NCI-H1417 (cell line): ENCODE measurements at regions not wholly inside any gene's neighbourhood (a gene's known extent, or its start where the extent isn't known, plus 50 kb on each side); places are given as distances from the start of the nearest gene placed in this dataset.

Experiments used
- DNase-seq, 3 experiments: peaks; one replicate each; lab custom pipeline; 2025; lab: John Stamatoyannopoulos, UW

GRCh38 chr2:8536686-8537561 lies 144.9 kb upstream of the ID2 start:
- DNase-seq = no peak

GRCh38 chr2:8537562-8538155 lies 144.2 kb upstream of the ID2 start:
- DNase-seq = no peak

- no peak for DNase-seq
Observed at GRCh38 chr2:8538531-8538930, 143.3 kb upstream of the ID2 start.

- DNase-seq = no peak
Observed at GRCh38 chr2:8538931-8539621, 142.8 kb upstream of the ID2 start.

- peak in 2 of 3 experiments; percentile 66 to 87 for DNase-seq
Observed at GRCh38 chr2:8539743-8540551, 141.9 kb upstream of the ID2 start.

- DNase-seq = no peak
Observed at GRCh38 chr2:8540552-8541055, 141.3 kb upstream of the ID2 start.

- DNase-seq = no peak
Observed at GRCh38 chr2:8541223-8541622, 140.6 kb upstream of the ID2 start.

GRCh38 chr2:8541636-8542035 lies 140.2 kb upstream of the ID2 start:
- DNase-seq = no peak

- DNase-seq = peak in 2 of 3 experiments; percentile 54 to 81
Observed at GRCh38 chr2:8542381-8543059, 139.3 kb upstream of the ID2 start.

- DNase-seq = no peak
Observed at GRCh38 chr2:8543060-8543382, 138.8 kb upstream of the ID2 start.

- peak in 2 of 3 experiments; percentile 13 to 51 for DNase-seq
Observed at GRCh38 chr2:8543383-8544170, 138.3 kb upstream of the ID2 start.

GRCh38 chr2:8544171-8544785 lies 137.6 kb upstream of the ID2 start:
- no peak for DNase-seq

GRCh38 chr2:8544786-8545694 lies 136.8 kb upstream of the ID2 start:
- DNase-seq = peak in 2 of 3 experiments; percentile 25 to 61

- DNase-seq = no peak
Observed at GRCh38 chr2:8545695-8546611, 135.9 kb upstream of the ID2 start.

GRCh38 chr2:8546612-8547283 lies 135.1 kb upstream of the ID2 start:
- DNase-seq = no peak

GRCh38 chr2:8547284-8548064 lies 134.4 kb upstream of the ID2 start:
- DNase-seq = no peak
